ENCODE measurements at regions not wholly inside any gene's neighbourhood (a gene's known extent, or its start where the extent isn't known, plus 50 kb on each side); places are given as distances from the start of the nearest gene placed in this dataset.

- TF ChIP-seq CTCF (IDR thresholded peaks at IDR 0.05; ENCODE audit: low read length) = no peak
- TF ChIP-seq EZH2 (IDR thresholded peaks at IDR 0.05; ENCODE audit: borderline replicate concordance, low read length) = no peak
These were observed 888.8 kb upstream of the WWC1 start for GRCh38 chr5:167402671-167403070.
